GM18502 (cell line): ENCODE measurements at regions not wholly inside any gene's neighbourhood (a gene's known extent, or its start where the extent isn't known, plus 50 kb on each side); places are given as distances from the start of the nearest gene placed in this dataset.
A peak's percentile ranks its signal among the peaks of the same experiment; 100 is the strongest.

Source experiments
- ATAC-seq: cut with Tn5 transposase; IDR thresholded peaks from one replicate; pipeline ENCODE4 v1.9.1; 2021; ENCODE audit warnings: mild to moderate bottlenecking; ENCODE audit not compliant: unreplicated experiment, poor library complexity

DNA sequence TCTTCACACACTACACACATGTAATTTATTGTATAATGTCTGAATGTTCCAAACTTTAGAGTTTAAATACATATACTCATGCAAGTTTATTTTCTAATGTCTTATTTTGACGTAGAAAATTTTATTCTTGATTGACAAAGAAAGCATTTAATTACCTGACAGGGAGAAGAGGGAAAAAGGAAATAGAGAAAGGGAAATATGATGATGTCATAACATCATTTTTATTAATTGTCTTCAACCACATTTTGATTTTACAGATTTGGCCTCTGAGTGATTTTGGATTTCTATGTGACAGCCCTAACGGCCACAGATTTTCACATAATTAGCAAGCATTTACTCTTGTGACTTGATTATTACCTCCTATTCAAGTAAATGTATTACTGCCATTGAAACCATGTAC lies 106.1 kb upstream of the FSTL4 start:
- no peak for ATAC-seq

DNA sequence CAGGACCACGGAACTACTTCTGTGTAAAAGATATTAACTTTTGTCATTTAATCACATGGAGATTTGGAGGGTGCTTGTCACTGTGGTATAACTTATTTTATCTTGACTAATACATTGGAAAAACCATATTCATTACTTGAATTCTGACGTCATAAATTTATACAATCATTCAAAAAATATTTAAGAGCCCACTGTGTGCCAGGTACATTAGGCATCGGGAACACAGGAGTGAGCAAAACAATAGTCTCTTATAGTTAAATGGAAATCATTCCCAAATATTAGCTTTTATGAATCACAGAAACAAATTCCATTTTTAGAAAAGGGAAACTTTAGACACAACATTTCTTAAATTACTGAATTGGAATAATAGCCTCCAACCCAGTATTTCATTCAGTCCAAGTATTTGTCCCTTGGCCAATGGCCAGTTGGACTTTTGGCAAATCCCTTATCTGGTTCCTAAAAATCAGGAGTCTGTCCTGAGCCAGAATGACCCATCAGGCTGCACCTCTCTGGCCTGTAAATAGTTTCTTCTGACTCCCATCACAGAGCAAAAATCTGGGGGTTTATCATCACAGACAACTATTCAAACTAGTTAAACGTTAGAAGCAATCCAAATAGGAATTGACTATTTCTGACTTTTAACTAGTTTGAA lies 104.3 kb upstream of the FSTL4 start:
- ATAC-seq: no peak

DNA sequence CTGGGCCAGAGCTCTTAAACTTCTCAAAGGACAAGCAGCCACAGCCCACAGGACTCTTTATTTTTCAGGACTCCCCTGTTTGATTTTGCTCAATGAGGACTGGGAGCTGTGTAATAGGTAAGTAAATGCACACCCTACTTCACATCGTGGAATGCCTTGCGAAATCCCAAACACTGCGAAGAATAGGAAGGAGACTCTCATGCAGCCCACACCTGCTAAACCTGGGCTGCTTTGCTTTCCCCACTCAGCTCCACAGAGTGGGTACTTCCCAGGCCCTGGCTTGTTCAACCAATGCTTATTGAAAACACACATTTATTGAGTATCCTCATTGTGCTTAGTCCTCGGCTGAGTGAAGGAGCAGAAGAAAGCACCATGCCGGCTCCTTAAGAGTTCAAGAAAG lies 103.3 kb upstream of the FSTL4 start:
- ATAC-seq: no peak

DNA sequence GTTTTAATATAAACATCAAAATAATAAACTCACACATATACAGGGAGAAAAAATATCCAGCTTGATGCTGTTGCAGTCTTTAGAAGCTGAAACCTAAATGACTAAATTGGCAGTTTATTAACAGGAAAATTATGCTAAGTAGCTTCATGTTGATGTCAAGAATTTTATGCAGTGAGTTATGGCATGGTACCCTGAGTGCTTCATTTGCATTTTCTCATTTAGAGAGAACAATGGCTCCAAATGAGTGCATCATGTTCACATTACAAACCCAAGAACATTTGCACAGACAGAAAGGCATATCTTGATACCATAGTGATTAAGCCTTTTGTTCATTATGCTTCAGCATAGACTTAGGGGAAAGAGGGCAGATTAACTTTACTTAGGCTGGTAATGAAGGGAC lies 102.9 kb upstream of the FSTL4 start:
- no peak for ATAC-seq

DNA sequence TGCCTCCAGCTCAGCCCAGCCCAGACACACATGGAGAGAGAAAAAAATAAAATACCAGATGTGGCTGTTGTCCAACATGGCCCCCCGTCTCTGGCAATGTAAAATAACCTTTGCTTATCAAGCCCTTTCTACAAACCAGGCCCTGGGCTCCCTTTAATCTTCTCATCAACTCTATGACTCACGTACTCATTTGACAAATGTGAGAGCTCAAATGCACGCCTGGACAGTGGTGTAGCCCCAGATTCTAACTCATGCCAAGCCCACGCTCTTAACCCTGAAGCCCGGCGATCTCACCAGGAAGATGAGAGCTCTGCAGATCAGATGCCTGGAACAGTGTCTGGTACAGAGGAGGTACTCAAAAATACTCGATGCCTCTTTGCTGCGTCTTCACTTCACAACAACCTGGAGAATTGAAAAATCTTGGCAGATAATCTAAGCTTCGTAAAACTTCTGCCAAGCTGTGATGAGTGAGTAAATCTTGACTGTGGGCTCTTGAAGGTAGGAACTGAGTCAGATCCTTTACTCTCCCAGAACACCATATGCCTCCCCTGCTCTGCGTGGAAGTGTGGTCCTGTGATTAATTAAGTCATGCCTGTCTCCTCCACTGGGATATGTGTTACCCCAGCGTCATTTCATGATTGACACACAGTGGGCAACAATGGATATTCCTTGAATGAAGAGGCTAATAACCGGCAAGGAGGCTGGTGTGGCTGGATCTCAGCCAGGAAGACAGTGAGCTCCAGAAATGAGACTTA lies 102.0 kb upstream of the FSTL4 start:
- ATAC-seq: no peak

DNA sequence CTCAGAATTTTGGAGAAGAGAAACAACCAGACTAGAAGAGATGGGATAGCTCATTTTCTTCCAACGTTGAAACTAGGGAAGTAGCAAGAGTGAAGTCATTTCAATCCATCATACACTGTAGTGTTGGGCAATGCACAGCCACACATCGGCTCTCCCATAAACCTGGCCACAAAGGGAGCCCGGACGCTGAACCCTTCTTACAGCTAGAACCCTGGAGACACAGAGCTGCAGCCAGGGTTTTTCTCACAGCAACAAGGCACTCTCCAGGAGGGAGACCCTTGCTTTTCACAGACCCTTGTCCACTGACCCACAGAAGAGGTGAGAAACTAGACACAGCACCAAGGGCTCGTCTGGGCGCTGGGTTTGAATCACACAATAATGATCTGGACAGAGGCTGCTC lies 101.4 kb upstream of the FSTL4 start:
- ATAC-seq: no peak

DNA sequence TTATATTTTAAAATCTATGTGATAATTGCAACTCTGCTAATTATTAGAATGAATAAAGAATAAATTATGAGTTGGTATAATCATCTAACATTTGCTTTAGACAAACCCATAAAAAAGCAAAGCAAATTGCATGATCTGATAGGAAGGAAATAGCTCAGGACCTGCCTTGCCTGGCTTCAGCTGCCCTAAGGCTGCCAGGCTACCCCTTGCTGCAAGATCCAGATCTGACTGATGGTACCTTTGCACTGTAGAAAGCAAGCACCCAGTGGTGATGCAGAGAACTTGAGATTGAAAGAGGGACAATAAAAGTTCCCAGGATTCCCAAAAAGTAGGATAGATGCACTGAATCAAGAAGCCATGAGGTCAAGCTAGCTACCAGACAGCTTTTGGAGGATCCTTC lies 100.9 kb upstream of the FSTL4 start:
- ATAC-seq: no peak

DNA sequence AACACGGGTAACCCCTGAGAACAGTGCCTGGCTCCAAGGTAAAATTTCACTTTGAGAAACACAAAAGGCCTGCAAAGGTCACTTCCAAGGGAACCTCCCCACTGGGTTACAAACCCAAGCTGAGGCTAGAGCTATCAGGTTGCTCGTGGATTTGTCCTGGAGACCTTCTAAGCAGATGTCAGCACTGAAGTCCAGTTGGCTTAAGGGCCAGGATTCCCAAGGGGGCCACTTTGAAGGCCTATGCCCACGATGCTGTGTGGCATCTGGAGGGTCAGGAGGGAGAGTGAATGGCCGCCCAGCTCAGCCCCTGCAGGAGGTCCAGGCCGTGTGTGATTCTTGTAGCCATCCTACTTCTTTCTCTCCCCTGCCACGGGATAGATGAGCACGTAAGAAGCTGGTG lies 100.2 kb upstream of the FSTL4 start:
- no peak for ATAC-seq

DNA sequence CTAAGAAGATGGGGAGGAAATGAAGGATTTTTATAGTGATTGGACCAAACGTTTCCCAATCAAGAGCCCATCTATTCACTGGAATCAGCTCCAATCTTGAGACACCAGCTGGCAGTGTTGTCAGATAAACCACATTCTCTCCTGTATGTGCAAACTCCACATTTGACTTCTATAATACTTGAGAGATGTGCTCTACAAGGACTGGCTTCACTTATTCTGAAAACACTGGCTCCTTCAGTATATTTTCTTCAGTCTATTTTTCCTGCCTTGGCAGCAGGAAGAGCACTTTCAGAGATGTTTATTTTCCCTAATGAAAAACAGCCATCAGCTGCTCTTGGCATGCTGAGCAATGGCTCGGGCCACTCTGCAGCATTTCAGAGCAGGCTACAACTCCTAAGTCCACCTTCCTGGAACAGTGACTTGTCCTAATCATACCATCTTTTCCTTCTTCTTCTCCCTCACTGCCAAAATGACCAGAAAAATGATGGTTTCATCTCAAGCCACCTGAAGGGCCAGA lies 96.9 kb upstream of the FSTL4 start:
- no peak for ATAC-seq

DNA sequence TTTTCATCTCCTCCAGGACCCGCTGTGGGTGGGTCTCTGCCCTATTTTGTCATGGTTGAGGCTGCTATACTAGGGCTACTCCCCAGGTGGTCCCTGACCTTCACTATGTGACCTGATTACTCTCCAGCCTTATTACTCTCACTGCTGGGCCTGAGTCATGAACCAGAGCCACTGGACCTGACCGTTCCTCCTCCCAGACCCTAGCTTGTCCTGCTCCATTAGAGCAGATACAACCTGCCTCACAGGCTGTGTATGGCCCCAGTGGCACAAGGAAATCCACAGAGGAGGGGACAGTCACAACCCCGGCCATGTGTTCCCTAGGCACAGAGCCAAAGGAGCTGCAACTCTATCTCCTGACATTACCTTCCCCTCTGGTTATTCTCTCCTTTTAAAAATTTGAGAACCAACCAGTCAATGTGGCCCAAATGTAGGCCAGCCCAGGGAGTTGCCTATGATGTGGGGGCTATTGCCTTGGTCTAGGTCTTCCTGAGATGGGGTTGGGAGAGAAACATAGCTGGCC lies 96.0 kb upstream of the FSTL4 start:
- ATAC-seq: no peak

DNA sequence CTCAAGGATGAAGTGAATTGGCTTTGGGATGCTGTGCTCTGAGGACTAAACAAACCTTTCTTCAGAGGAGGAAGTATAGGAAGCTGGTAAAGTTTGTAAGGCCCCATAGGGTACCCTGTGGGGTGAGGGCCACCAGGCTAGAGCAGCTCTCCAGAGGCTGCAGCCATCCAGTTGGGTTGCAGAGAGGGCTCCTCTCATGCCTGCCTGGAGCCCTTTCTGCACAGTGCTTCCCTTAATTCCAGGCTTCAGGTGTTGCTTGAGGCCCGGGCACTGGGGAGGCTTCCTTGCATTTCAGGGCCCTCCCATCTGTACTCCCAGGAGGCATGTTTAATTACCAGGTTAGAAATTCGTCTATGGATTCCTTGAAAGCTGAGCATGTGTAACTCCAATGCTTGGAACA lies 95.3 kb upstream of the FSTL4 start:
- ATAC-seq: no peak

DNA sequence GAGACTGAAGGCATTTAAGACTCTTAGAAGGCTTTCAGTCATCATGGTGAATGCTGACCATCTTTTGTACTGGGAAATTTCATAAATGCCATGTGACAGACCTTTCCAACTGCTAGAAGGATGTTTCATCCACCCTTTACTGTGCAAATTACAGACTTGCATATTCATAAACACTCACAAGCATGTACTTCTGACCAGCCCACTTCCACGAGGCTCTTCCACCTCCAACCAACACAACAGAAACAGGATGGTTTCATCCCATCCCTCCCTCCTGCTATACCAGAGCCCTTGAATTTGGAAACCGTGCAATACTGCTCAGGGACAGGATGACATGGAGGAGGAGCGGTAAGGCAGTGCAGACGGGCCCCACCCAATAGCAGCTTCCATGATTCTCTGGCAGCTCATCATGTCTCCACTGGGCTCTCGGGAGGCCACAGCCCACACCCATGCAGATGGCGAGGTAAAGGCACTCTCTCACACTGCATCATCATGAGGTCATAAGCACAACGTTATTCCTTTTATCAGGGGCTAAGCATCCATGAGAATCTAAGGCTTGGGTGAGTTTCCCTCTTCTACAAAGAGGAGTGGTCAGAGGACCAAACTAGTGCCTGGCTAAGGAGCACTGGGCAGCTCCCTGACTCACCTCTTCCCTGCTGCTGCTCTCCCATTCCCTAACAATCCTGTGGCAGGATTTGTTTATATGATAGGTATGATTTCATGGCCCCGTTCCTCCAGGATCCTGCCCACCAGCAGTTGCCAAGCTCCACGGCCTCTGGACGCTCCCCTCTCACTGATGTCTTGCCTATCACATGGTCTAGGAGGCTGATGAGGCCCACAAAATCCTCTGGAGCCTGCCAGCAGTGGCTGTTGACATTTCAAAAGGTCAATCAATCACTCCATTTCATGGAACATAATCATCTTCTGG lies 94.4 kb upstream of the FSTL4 start:
- ATAC-seq: no peak

DNA sequence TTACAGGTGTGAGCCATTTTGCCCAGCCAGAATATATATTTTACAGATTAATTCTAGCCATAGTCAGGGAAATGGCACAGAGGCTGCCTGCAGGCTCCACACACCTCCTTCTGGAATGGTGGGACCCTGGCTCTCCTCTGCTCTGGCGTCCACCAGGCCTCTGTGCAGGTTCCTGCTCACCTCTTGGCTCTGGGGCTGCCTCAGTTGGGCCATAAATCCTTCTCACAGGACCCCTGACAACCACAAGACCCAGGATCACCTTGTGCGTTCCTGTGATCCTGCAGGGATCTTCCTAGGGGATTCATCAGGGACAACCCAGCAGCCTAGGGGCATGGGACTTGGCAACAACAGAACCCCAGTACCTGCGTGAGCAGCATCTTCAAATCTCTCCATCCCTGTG lies 93.0 kb upstream of the FSTL4 start:
- ATAC-seq: no peak

DNA sequence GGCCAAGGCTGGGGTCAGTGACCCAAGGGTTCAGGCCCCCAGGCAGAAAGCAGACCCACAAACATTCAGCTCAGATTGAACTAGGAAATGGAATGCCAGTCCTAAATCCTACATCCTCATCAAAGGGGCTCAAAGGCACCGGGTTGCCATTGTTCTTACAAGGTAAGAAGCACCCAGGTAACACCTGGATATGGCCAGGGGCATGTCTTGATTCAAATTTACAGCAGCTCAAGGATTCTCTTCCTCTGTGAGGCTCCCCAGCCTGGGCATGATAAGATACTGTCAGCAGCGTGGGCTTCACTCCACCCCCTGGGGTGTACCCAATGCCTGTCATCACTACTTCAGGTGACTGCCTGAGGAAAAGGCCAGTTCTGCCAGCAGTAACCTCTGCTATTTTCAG lies 92.1 kb upstream of the FSTL4 start:
- ATAC-seq: no peak

DNA sequence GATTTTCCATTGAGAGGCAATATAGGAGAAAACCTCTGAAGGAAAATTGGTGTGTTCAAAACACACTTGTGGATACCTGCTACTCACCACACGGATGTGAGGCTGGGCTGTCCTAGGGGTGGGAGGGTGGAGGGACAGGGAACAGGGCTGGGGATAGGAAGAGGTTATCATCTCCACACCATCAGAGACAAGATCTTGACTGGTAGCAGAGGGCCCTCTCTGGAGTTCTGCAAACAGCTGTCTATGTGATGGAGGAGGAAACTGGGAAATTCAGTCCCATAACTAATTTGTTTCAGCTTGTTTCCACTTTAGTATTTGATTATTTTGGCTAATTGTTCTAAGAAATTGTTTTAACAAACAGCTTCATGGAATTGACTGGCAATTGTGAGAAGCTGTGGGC lies 91.6 kb upstream of the FSTL4 start:
- no peak for ATAC-seq

DNA sequence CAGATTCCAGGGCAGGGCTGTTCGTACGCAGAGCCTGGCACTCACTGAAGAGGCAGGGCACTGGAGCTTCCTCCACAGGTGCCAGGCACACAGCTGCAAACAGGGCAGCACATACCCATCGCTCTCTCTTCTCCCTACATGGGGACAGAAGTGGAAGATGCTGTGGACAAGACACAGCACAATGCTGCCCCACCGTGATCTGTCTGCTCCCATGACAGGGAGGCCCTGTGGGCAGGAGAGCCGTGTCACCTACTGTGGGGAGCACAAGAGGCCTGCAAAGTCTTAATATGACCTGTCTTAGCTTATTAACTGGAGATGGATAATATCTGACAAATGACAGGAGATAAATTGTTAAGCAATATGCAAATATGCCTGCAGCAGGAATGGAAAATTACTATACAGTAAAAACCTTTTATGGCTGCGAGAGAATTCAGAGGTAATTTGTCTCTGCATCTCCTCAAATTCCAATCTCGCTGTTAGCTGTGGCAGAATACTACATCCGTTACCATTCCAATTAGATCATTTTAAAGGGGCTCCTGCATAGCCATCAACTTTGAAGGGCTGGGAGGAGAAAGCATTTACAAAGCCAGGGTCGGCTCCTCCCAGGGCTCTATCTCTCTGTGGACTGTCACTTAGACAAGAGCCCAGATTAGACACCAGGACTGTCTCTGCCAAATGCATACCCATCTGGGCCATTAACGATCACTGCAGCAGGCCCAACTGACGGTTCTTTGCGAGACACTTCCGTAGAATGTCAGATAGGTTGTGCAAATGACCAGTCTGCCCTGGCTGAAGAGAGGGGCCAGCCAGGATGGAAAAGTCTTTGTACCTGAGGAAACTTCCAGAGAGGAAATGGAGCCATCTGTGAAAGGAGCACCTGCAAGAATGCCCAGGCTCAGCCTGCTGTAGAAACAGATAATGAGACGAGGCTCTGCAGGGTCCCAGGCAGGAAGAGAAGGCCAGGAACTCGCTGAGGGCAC lies 90.7 kb upstream of the FSTL4 start:
- no peak for ATAC-seq

DNA sequence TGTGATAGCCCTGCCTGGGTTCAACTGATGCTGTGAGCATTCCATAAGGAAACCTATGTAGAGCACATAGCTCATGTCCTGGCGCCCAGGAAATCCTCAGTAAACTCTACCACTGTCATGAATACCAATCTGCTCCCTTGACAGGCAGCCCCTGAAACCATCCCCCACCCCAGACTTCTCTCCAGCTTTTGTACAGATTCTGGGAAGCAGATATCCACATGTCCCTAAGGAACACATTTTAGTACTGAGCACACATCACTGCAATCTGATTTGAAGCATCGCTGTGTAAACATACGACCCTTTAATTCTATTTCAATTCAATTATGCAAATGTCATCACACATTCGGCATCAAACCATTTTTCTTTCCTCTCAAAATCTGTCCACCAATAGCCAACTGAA lies 89.5 kb upstream of the FSTL4 start:
- no peak for ATAC-seq

DNA sequence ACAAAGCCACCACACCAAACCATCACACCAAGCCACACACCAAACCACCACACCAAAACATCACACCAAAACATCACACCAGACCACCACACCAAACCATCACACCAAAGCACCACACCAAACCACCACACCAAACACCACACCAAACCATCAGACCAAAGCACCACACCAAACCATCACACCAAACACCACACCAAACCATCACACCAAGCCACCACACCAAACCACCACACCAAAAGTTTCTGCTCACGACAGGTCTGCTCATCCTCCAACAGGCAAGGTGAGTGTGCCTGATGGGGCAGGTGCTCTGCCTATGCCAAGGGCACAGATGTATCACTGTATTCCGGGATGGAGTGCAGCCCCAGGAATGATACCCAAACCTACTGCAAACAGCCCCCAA lies 87.9 kb upstream of the FSTL4 start:
- no peak for ATAC-seq

DNA sequence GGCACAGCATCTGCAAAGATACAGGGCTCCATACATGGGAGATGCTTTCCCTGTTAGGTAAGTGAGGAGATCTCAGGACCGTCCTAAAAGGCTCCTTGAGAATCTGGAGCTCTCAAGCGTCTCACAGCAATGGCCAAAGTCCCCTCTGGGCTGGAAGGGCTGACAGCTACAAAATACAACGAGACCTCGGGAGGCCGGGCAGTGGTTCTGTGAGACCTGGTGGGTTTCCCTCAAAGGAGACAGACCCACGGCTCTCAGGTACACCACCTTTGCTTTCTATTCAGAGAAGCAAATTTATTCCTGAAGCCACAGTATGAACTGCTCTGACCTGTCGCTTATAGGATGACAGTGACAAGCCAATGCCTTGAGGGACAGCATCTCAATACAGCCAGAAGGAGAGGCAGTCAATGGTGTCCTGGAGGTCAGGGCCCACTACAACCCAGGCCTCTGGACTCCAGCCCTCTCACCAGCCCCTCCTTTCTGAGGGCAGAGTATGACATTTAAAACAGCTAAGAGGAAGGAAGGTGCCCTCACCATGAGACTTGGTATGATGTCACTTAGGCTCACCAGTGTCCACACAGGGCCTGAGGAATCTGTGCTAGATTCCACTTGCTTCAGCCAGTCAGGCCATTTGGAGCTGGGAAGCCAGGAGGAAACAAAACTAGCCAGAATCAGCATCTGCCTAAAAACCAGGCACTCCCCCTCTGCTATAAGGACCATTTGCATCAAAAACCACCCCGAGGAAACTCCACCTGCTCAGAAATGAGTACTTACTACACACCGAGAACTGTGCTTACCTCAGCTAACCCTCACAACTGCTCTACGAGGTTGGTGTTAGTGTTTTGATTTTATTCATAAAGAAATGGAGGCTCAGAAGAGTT lies 86.5 kb upstream of the FSTL4 start:
- peak; percentile 82 for ATAC-seq
